ENCODE measurements at regions not wholly inside any gene's neighbourhood (a gene's known extent, or its start where the extent isn't known, plus 50 kb on each side); places are given as distances from the start of the nearest gene placed in this dataset.

- TF ChIP-seq CTCF (IDR thresholded peaks at IDR 0.05): no peak
- TF ChIP-seq POLR2A (IDR thresholded peaks at IDR 0.05; ENCODE audit: low read depth): no peak
- no peak for TF ChIP-seq EP300 (IDR thresholded peaks at IDR 0.05)
These were observed 228.1 kb downstream of the PRL start for GRCh38 chr6:22068561-22069305.

All from esophagus muscularis mucosa (tissue), 4 donors.